HG03457 (cell line): ENCODE measurements at regions not wholly inside any gene's neighbourhood (a gene's known extent, or its start where the extent isn't known, plus 50 kb on each side); places are given as distances from the start of the nearest gene placed in this dataset.

Source experiments
- ATAC-seq: cut with Tn5 transposase; IDR thresholded peaks from one replicate; pipeline ENCODE4 v1.9.1; 2021; ENCODE audit warnings: moderate number of reproducible peaks; ENCODE audit not compliant: unreplicated experiment

- ATAC-seq, result no peak
These were observed 260.8 kb upstream of the FAM98A start for GRCh38 chr2:33859811-33860461.

GRCh38 chr2:33859176-33859575 is 260.1 kb upstream of the FAM98A start:
- ATAC-seq, result no peak

GRCh38 chr2:33848486-33848885 is 249.4 kb upstream of the FAM98A start:
- ATAC-seq, result no peak

GRCh38 chr2:33839791-33840190 is 240.7 kb upstream of the FAM98A start:
- no peak for ATAC-seq

- ATAC-seq, result no peak
These were observed 237.5 kb upstream of the FAM98A start for GRCh38 chr2:33836628-33837027.

- no peak for ATAC-seq
These were observed 236.8 kb upstream of the FAM98A start for GRCh38 chr2:33835911-33836310.

- no peak for ATAC-seq
These were observed 223.9 kb upstream of the FAM98A start for GRCh38 chr2:33822964-33823363.

GRCh38 chr2:33812707-33813106 is 213.6 kb upstream of the FAM98A start:
- ATAC-seq, result no peak

GRCh38 chr2:33810046-33810835 is 211.1 kb upstream of the FAM98A start:
- no peak for ATAC-seq

- no peak for ATAC-seq
These were observed 206.9 kb upstream of the FAM98A start for GRCh38 chr2:33806041-33806440.

GRCh38 chr2:33804155-33804554 is 205.1 kb upstream of the FAM98A start:
- ATAC-seq, result no peak

GRCh38 chr2:33796511-33796910 is 197.4 kb upstream of the FAM98A start:
- ATAC-seq, result no peak

GRCh38 chr2:33791625-33792024 is 192.5 kb upstream of the FAM98A start:
- ATAC-seq, result no peak

GRCh38 chr2:33788044-33788443 is 188.9 kb upstream of the FAM98A start:
- no peak for ATAC-seq

- ATAC-seq, result no peak
These were observed 187.8 kb upstream of the FAM98A start for GRCh38 chr2:33786881-33787280.

GRCh38 chr2:33785201-33786106 is 186.4 kb upstream of the FAM98A start:
- ATAC-seq, result peak; percentile 84

- no peak for ATAC-seq
These were observed 185.4 kb upstream of the FAM98A start for GRCh38 chr2:33784488-33784887.

- ATAC-seq, result no peak
These were observed 183.5 kb upstream of the FAM98A start for GRCh38 chr2:33782395-33783230.

- no peak for ATAC-seq
These were observed 178.7 kb upstream of the FAM98A start for GRCh38 chr2:33777786-33778185.

- no peak for ATAC-seq
These were observed 176.2 kb upstream of the FAM98A start for GRCh38 chr2:33775306-33775705.

GRCh38 chr2:33770023-33770422 is 170.9 kb upstream of the FAM98A start:
- ATAC-seq, result no peak
